ENCODE measurements at regions not wholly inside any gene's neighbourhood (a gene's known extent, or its start where the extent isn't known, plus 50 kb on each side); places are given as distances from the start of the nearest gene placed in this dataset.
"Not testable (repeated sequence)": the region's sequence is repeated elsewhere in the genome, so short reads cannot be mapped to it uniquely, and the experiment has no call there.

GRCh38 chr2:138928374-138929021 is 148.3 kb upstream of the NXPH2 start:
- DNase-seq (ENCODE audit: low read depth), result no peak

DNA sequence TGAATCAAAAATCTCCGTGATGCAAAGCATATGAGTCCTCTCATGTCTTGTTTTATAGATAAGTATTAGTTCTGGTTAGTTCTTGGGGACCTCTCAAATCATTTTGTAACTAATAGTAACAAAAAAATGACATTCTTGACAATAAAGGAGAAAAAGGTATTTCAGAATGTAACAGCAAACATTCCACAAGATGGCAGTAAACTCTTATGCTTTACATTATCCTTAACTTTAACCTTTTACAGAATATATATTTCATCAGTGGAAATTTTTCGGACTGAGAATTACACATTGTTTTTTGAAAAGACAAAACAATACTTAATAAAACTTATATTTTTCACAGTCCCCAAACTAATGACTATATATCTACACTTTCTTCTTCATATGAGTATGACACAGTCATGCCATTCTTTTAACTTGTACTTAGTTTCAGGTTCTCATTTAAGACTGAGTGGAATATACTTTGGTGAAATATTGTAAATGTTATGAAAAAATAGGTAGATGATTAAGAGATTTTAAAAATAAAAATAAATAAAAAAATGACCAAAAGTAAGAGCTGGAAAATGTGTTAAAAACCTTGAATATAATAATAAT is 142.9 kb upstream of the NXPH2 start:
- DNase-seq (ENCODE audit: low read depth), result peak; percentile 1

- DNase-seq (ENCODE audit: low read depth), result no peak
These were observed 139.0 kb upstream of the NXPH2 start for GRCh38 chr2:138919120-138919747.

DNA sequence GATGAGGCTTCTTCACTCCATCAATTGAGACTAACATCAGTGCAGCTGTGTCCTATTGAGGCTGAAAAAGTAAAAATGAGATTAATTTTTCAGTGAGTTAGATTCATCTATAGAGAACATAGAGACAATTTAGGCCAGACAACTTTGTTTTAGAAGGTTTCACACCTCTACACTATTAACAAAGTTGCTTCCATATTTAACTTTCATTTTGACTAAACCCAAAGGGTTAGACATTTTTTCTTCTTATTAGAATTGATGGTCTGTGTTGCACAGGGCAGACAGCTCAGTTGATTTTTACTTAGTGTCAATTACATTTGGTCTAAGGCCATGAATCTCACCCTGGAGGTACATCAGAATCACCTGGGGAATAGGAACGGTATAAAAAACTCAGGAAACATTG is 130.2 kb upstream of the NXPH2 start:
- no peak for DNase-seq (ENCODE audit: low read depth)

DNA sequence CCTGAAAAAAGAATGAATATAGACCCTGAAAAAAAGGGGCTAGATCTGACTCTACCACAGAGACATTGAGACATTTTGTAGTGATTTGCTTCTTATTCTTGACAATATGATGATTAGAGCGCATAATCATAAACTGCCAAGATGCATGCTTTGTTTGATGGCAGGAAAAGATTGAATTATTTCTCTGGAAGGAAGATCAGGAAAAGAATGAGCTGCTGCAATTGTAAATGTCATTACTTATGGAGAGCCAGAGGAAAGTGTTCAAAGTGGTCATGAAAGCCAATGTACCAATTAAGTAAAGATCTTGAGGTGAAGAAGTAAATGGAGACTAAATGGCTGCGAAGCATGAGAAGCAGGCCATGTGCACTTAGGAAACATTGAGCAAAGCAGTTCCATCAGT is 126.4 kb upstream of the NXPH2 start:
- no peak for DNase-seq (ENCODE audit: low read depth)

GRCh38 chr2:138902239-138902871 is 122.2 kb upstream of the NXPH2 start:
- no peak for DNase-seq (ENCODE audit: low read depth)

- DNase-seq (ENCODE audit: low read depth), result no peak
These were observed 121.3 kb upstream of the NXPH2 start for GRCh38 chr2:138901530-138901929.

DNA sequence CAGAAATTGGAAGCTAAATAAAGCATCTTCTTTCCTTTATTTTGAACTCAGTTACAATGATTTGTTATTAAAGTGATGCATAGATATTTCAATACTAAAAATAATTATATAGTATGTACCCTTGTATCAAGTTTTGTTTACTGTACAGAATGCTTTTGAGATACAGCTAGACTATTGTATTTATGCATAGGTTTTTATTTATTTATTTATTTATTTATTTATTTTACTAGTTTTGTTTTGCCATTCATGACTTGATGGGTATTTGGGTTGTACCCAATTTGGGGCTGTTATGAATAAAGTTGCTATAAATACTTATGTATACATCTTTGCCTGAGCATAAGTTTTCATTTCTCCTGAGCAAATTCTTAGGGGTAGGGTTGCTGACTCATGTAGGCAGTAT is 118.7 kb upstream of the NXPH2 start:
- no peak for DNase-seq (ENCODE audit: low read depth)

DNA sequence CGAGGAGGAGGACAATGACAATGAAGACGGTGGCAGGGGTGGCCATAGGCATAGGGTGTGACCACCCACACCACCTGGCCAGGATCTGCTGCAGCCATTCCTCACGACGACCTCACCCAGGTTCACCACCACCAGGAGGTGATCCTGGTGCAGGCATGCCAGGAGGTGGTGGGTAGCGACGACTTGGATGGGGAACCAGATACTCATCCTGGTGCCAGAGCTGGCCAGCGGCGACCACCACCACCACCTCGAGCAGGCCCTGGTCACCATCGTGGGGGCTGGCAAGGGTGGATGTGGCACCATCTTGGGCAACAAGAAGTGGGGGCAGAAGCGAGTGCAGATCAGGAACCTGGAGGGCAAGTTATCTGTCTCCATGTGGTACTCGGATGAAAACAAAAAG is 117.1 kb upstream of the NXPH2 start:
- no peak for DNase-seq (ENCODE audit: low read depth)

DNA sequence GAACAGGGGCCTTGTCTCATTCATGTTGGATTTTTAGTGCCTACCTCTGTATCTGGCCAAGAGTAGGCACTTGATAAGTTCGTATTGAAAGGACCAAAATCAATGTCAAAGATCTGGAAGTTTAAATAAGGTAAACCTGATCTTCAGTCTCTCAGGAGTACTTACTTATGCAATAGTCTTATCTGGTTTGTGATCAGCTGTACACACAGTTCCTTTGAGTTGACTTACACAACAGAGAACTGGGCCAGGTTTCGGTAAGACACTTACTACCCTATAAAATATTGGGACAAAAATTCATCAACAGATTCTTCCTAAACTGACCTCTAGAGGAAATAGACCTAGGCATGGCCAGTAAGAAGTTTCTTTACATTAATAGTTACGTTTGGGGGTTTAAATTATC is 113.6 kb upstream of the NXPH2 start:
- no peak for DNase-seq (ENCODE audit: low read depth)

DNA sequence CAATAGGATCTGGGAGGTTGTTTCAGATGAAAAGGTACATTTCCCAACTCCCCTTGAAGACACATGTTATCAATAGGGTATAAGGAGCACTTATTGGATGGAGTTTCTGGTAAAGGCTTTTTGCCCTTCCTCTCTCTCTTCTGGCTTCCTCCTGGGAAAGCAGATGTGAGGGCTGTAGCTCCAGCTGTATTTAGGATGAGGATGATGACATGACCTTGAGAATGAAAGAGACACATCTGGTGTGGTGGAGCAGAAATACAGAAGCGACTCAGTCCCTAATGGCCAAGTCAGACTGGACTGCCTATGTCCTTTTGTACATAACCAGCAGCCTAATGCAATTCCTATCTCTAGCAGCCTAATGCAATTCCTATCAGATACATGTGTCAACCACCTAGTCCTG is 100.9 kb upstream of the NXPH2 start:
- no peak for DNase-seq (ENCODE audit: low read depth)

DNA sequence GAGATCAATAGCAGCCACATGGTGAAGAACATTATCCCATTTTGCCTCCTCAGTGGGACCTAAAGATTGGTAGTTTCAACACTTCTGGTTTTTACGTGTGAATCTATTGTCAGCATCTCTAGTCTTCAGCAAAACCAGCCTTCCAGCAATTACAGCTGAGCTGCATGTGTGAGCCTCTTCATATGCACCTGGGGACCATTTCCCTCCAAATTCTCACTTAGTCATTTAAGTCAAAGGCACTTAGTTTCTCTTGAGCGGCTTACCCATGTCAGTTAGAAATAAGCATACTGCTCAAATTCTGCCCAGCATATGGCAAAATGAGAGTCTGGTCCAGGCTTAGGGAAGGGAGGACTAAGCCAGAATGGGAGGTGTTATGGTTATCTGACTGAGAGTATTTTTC is 99.7 kb upstream of the NXPH2 start:
- no peak for DNase-seq (ENCODE audit: low read depth)

DNA sequence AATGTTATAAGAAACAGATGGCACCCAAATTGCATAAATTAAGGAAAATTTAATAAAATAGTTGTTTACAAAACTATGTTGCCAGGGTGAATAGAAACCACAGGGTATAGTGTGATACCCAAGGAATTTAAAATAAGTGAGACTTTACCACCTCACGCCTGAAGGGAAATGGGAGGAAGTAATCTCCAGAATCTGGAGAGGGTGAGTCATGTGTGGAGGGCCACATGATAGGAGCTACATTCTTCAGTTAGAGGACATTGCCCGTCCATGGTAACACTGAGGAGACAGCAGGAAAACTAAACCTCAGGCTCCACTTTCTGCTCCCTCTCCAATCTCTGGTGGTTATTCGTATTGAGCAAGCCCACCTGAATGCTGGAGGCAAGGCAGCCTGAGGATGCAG is 97.2 kb upstream of the NXPH2 start:
- no peak for DNase-seq (ENCODE audit: low read depth)

- DNase-seq (ENCODE audit: low read depth), result no peak
These were observed 94.1 kb upstream of the NXPH2 start for GRCh38 chr2:138874251-138874650.

DNA sequence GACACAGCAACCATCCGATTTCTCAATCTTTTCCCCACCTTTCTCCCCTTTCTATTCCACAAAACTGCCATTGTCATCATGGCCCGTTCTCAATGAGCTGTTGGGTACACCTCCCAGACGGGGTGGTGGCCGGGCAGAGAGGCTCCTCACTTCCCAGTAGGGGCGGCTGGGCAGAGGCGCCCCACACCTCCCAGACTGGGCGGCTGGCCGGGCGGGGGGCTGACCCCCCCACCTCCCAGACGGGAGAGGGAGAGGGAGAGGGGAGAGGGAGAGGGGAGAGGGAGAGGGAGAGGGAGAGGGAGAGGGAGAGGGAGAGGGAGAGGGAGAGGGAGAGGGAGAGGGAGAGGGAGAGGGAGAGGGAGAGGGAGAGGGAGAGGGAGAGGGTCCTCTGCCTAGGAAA is 91.9 kb upstream of the NXPH2 start:
- DNase-seq (ENCODE audit: low read depth), result not testable (repeated sequence)

- DNase-seq (ENCODE audit: low read depth), result no peak
These were observed 91.1 kb upstream of the NXPH2 start for GRCh38 chr2:138871312-138871711.

GRCh38 chr2:138867341-138867740 is 87.2 kb upstream of the NXPH2 start:
- no peak for DNase-seq (ENCODE audit: low read depth)

DNA sequence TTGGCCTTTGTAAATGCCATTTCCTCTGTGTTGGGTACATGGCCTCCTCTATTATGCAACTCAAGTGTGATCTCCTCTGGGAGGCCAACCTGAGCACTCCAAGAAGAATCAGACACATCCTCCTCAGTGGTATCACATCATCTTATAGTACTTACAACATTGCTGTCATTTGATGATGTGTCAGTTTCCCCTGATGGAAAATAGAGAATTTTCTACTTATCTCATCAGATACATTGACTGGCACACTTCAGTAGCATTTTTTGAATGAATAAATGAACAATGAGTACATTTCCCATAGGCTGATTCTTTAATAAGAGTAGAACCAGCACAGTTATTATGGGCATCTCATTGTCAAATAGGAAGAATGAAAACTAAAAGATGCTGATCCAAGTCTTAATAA is 86.6 kb upstream of the NXPH2 start:
- DNase-seq (ENCODE audit: low read depth), result no peak

DNA sequence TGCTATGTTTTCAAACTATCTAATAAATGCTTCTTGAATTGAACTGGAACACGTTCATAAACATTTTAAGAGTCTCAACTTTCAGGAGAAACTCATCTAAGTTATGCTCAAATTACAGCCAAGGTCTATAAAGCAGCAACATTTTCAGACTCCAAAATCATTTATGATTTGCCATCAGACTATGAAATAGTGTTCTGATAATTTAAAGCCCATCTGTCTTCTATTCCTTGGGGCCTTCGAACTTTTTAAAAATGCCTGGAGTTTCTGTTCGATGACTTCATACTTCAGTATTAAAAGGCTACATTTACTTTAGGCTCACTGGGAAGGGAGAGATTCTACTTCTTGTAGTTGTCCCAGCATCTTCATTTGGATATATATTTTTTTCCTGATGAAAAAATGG is 73.6 kb upstream of the NXPH2 start:
- DNase-seq (ENCODE audit: low read depth), result no peak

GRCh38 chr2:138853296-138853695 is 73.1 kb upstream of the NXPH2 start:
- DNase-seq (ENCODE audit: low read depth), result no peak

- peak; percentile 15 for DNase-seq (ENCODE audit: low read depth)
These were observed 66.1 kb upstream of the NXPH2 start for GRCh38 chr2:138846216-138846821.

GRCh38 chr2:138842341-138842740 is 62.2 kb upstream of the NXPH2 start:
- DNase-seq (ENCODE audit: low read depth), result no peak

DNA sequence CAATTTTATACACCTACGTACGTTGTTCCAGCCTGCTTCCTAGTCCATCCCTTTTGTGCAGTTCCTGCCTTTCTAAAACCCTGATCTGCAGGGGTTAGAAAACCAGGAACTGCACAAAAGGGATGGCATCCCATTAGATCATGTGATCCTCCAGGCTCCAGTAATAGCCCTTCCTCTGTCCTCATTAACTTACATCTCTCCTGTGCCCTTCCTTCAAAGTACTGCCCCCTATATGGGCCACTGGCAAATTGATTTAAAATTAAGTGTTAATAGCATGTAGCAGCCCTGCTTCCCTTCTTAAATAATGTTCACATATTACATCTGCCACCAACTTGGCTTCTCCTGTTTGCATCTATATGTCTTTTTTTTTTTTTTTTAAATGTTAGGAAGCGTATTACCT is 61.3 kb upstream of the NXPH2 start:
- no peak for DNase-seq (ENCODE audit: low read depth)

Data from EH (cell line).